GM12874 (cell line): ENCODE measurements at regions not wholly inside any gene's neighbourhood (a gene's known extent, or its start where the extent isn't known, plus 50 kb on each side); places are given as distances from the start of the nearest gene placed in this dataset.

Experiments used
- CTCF ChIP-seq: IDR thresholded peaks from 2 replicates; pipeline ENCODE4 v1.5.1; 2011; ENCODE audit warnings: low read depth, mild to moderate bottlenecking, control low read depth, low read length, moderate library complexity; ENCODE audit not compliant: insufficient read depth

DNA sequence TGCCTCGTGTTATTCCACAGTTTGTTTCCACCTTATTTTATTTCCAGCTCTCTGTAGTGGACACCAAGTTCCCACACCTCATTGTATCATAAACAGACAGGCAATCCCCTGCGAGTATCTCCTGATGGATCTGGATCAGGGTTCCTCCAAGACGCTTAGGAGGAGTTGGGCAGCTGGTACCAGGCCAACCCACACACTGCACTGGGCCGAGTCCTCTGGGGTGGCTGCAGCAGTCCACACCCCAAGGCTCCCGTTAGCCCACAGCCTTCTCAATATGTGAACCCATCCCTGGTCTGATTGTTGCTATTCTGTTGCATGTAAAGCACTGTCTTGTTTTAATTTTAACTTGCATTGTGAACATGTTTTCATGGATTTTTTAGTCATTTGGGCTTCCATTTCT, 178.8 kb upstream of the RAB6C start:
- TF ChIP-seq CTCF = no peak

- TF ChIP-seq CTCF = no peak
Measured at GRCh38 chr2:129801575-129801974, 177.9 kb upstream of the RAB6C start.

DNA sequence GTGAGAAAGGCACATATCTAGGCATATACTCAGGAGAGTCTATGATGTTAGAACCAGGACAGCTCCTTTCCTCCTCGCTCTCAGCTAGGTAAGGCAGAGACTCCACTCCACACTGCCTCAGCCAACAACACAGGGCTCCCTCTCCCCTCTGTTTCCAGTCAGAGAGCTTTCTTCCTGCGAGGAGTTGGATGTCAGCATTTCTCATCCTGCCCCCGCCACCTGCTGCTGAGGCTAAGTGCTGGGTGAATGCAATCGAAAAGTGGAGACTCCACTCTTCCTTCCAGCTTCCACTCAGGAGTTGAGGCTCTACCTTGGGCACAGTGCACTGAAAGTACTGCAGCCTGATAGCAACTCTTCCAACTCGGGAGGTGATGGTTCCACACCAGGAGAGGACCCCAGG, 177.2 kb upstream of the RAB6C start:
- TF ChIP-seq CTCF = no peak

DNA sequence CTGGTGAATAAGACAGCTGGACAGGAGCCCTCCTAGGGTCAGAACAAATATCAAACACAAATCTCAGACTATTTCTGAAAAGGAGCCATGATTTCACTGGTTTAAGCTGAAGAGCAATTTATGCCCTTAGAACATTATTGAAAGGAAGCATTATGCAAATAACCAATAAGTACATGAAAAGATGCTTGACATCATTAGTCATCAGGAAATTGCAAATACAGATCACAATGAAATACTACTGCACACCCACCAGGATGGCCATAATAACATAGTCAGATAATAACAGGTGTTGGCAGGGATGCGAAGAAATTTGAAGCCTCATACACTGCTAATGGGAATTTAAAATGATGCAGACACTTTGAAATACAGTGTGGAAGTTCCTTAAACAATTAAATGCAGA, 176.4 kb upstream of the RAB6C start:
- no peak for TF ChIP-seq CTCF

- no peak for TF ChIP-seq CTCF
Measured at GRCh38 chr2:129803871-129804270, 175.6 kb upstream of the RAB6C start.

DNA sequence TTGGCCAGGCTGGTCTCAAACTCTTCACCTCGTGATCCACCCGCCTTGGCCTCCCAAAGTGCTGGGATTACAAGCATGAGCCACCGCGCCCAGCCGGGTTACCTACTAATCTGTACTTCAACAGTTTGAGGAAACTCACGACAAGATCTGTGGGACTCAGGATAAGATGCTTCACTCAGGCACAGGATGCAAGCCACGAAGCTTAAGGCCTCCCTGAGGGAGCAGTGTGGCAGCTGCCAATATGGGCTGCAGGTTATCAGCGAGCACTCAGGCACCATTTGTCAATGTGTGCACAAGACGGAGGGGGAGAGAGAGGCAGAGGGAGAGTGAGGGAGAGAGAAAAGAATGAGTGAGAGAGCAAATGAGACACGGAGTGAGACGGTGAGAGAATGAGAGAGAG, 173.6 kb upstream of the RAB6C start:
- no peak for TF ChIP-seq CTCF

- no peak for TF ChIP-seq CTCF
Measured at GRCh38 chr2:129806317-129806716, 173.1 kb upstream of the RAB6C start.

GRCh38 chr2:129806990-129807389, 172.5 kb upstream of the RAB6C start:
- no peak for TF ChIP-seq CTCF
